Mucosa of rectum (tissue), 2 donors: ENCODE measurements at regions not wholly inside any gene's neighbourhood (a gene's known extent, or its start where the extent isn't known, plus 50 kb on each side); places are given as distances from the start of the nearest gene placed in this dataset.

Experiments
- H3K27ac ChIP-seq, 2 donors: one replicate each; pipeline ENCODE4 v1.7.0; 2013; ENCODE audit warnings: inconsistent platforms in 2 of 2, low read depth in 2 of 2, low read length in 2 of 2
- H3K27me3 ChIP-seq, 2 donors: one replicate each; pipeline ENCODE4 v1.7.0; 2013; ENCODE audit warnings: low read length in 2 of 2; ENCODE audit not compliant: control insufficient read depth in 2 of 2, insufficient read depth in 2 of 2
- H3K36me3 ChIP-seq, 2 donors: one replicate each; pipeline ENCODE4 v1.7.0; 2013; ENCODE audit warnings: low read length in 2 of 2; ENCODE audit not compliant: control insufficient read depth in 2 of 2, insufficient read depth in 2 of 2
- H3K4me1 ChIP-seq, 2 donors: one replicate each; pipeline ENCODE4 v1.7.0; 2013; ENCODE audit warnings: low read length in 2 of 2, mild to moderate bottlenecking in 1 of 2; ENCODE audit not compliant: control insufficient read depth in 2 of 2, insufficient read depth in 2 of 2
- H3K4me3 ChIP-seq, 2 donors: one replicate each; pipeline ENCODE4 v1.7.0; 2013; ENCODE audit warnings: low read length in 2 of 2
- H3K9ac ChIP-seq, 2 donors: one replicate each; pipeline ENCODE4 v1.7.0; 2013; ENCODE audit warnings: low read length in 2 of 2, low read depth in 1 of 2, mild to moderate bottlenecking in 1 of 2
- H3K9me3 ChIP-seq, 2 donors: one replicate each; pipeline ENCODE4 v1.7.0; 2013; ENCODE audit warnings: low read length in 2 of 2; ENCODE audit not compliant: control insufficient read depth in 2 of 2
- donor health status: healthy.
- donor health status: Normal muscosa, but diverticular disease.

GRCh38 chr6:126526547-126526946, 186.6 kb downstream of the CENPW start:
- no peaks in the 10 kb centered on the region for H3K9me3 ChIP-seq
- no peaks in the 10 kb centered on the region for H3K36me3 ChIP-seq
- no peak overlapping the region for H3K27ac ChIP-seq
- H3K9ac ChIP-seq, result no peak overlapping the region
- H3K27me3 ChIP-seq, result no peaks in the 10 kb centered on the region
- peaks cover 3 to 11% of the 10 kb centered on the region in 2 donors for H3K4me1 ChIP-seq
- no peak overlapping the region for H3K4me3 ChIP-seq

GRCh38 chr6:126526996-126527606, 187.2 kb downstream of the CENPW start:
- Histone ChIP-seq H3K4me1 (peaks cover 3 to 16% of the 10 kb centered on the region in 2 donors), H3K4me3 (no peak overlapping the region), H3K36me3 (no peaks in the 10 kb centered on the region)

DNA sequence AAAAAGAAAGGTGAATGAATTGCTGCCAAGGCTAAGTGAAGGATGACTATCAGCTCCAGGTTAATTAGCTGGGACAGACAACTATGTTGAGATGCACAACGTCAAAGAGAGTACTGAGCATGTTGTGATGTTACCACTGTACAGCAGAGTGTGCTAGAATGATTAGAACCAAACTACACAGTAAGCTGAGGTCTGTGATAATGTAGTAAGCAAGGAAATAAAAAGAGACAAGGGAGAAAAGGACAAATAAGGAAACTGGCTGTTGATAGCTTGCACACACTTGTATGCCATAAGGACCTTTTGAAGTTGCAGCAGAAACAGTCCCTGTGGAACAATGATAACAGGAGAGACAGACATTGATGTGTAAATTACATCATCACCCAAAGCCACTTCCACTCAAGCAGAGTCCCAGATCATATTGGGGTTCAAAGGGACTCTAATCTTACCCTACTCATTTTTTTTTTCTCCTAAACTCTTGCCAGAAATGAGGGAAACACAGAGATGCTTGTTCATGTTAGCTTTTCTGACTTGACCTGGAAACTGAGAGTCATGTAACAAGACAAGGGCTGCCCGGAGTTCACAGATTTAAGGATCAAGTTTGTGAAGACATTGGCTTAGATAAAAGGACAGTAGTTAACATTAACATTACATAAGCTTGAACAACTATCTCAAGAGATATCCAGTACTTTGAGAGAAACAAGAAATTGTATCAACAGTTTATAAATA, 189.9 kb downstream of the CENPW start:
- Histone ChIP-seq H3K4me1 (peaks cover 3 to 17% of the 10 kb centered on the region in 2 donors), H3K36me3 (no peaks in the 10 kb centered on the region), H3K9me3 (no peaks in the 10 kb centered on the region), H3K4me3 (no peak overlapping the region), H3K27me3 (no peaks in the 10 kb centered on the region), H3K27ac (no peak overlapping the region), H3K9ac (no peak overlapping the region)

More at GRCh38 chr6:126526996-126527606, 187.2 kb downstream of the CENPW start:
- Histone ChIP-seq H3K9me3 (no peaks in the 10 kb centered on the region), H3K9ac (no peak overlapping the region), H3K27me3 (no peaks in the 10 kb centered on the region), H3K27ac (no peak overlapping the region)

DNA sequence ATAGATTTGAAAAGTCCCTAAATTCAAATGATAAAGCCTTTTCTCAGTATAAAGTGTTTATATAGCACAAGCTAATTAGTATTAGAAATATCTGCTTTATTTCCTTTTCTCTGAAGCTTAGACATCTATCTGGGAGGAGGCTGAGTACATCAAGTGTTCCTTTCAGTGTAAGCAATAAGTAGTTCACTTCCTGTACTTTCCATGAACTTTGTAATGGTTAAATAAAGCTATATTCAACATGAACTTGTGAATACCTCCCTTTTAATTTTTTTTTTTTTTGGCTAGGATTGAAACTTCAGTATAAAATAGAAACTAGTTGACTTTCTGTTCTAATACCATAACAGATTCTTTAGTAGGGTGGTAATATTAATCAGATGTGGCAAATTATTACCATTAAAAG, 190.9 kb downstream of the CENPW start:
- Histone ChIP-seq H3K9ac (no peak overlapping the region), H3K27ac (peak overlapping the region; percentile 12 to 81), H3K27me3 (no peaks in the 10 kb centered on the region), H3K36me3 (no peaks in the 10 kb centered on the region), H3K4me3 (peak overlapping the region in 1 of 2 donors; percentile 21), H3K4me1 (peaks cover 3 to 17% of the 10 kb centered on the region in 2 donors), H3K9me3 (no peaks in the 10 kb centered on the region)

DNA sequence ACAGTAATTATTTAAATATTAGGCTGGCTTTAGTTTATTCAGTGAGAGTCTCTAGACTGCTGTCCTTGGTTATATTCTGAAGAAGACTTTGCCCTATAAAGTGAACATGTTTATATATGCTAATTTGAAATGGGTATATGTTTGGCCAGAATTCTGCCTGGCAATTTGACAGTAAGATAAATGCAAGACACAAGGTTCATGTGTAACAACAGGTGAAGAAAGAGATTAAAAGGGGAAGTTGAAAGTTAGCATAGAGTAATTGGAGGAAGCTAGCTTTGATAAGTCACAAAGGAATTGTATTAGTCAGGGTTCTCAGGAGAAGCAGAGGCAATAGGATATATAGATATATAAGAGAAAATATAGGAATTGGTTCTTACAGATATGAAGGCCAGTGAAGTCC, 191.4 kb downstream of the CENPW start:
- Histone ChIP-seq H3K36me3 (no peaks in the 10 kb centered on the region), H3K27ac (peak overlapping the region; percentile 46 to 81), H3K9ac (no peak overlapping the region), H3K4me1 (peaks cover 3 to 17% of the 10 kb centered on the region in 2 donors), H3K27me3 (no peaks in the 10 kb centered on the region), H3K9me3 (no peaks in the 10 kb centered on the region), H3K4me3 (peak overlapping the region in 1 of 2 donors; percentile 21)

DNA sequence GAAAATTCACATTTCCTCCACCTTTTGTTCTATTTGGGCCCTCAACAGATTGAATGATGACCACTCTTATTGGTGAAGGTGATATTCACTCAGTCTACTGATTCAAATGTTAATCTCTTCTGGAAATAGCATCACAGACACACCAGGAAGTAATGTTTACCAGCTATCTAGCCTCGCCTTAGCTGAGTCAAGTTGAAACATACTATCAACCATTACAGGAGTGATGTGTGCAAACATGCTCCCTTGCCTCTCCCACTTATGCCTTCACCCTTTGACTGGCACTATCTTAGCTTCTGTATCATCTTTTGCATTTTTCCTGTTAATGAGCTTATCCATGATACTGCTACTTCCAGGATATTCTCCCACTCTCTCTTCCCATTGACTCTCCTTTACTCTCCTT, 191.9 kb downstream of the CENPW start:
- Histone ChIP-seq H3K4me1 (peaks cover 3 to 17% of the 10 kb centered on the region in 2 donors), H3K27ac (peak overlapping the region; percentile 46 to 81), H3K9ac (no peak overlapping the region), H3K4me3 (peak overlapping the region in 1 of 2 donors; percentile 9), H3K27me3 (no peaks in the 10 kb centered on the region), H3K36me3 (no peaks in the 10 kb centered on the region), H3K9me3 (no peaks in the 10 kb centered on the region)

GRCh38 chr6:126534401-126534800, 194.5 kb downstream of the CENPW start:
- no peaks in the 10 kb centered on the region for H3K9me3 ChIP-seq

DNA sequence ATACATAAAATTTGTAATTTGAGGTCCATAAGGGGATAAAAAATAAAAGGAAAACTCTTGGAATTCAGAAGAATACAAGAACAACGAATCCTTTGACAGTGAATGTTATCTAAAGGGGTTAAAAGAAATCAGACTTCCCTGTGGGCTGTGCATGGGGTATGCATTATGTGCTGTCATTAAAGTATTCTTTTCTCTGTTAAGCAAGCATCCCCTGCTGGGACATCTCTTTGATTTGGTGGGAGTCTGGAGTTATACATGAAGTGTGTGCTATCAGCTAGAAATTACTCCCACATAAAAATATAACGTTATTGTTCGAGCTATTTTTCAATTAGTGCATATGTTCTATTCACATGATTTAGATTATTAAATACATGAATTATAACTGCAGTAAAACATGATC, 195.2 kb downstream of the CENPW start:
- no peaks in the 10 kb centered on the region for H3K9me3 ChIP-seq
- no peak overlapping the region for H3K27ac ChIP-seq
- peaks cover 3 to 17% of the 10 kb centered on the region in 2 donors for H3K4me1 ChIP-seq
- no peaks in the 10 kb centered on the region for H3K36me3 ChIP-seq
- no peak overlapping the region for H3K4me3 ChIP-seq
- H3K9ac ChIP-seq, result no peak overlapping the region
- no peaks in the 10 kb centered on the region for H3K27me3 ChIP-seq

More at GRCh38 chr6:126534401-126534800, 194.5 kb downstream of the CENPW start:
- Histone ChIP-seq H3K9ac (no peak overlapping the region), H3K27ac (no peak overlapping the region), H3K4me1 (peaks cover 3 to 17% of the 10 kb centered on the region in 2 donors), H3K27me3 (no peaks in the 10 kb centered on the region), H3K4me3 (no peak overlapping the region), H3K36me3 (no peaks in the 10 kb centered on the region)

DNA sequence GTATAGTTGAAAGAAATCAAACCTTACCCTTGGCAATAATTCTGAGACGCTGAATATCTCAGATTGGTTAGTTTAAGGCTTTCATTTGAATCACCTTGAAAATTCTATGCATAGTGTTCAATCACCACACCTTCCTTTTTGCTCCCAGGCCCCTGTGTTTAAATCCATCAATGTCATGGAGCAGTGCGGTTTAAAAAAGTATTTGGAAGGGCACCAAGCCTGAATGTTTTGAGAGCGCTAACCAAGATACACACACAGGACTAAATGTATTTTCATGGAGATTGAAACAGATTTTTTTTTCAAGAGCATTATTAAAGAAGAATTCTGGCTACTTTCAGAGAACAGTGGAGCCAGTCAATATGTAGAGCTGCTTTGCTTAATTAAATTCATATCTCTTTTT, 195.7 kb downstream of the CENPW start:
- Histone ChIP-seq H3K9me3 (no peaks in the 10 kb centered on the region), H3K27me3 (no peaks in the 10 kb centered on the region), H3K9ac (no peak overlapping the region), H3K36me3 (no peaks in the 10 kb centered on the region), H3K27ac (no peak overlapping the region), H3K4me1 (peaks cover 3 to 13% of the 10 kb centered on the region in 2 donors), H3K4me3 (no peak overlapping the region)

GRCh38 chr6:126537061-126537816, 197.3 kb downstream of the CENPW start:
- no peaks in the 10 kb centered on the region for H3K4me1 ChIP-seq
- H3K27me3 ChIP-seq, result no peaks in the 10 kb centered on the region
- H3K27ac ChIP-seq, result no peak overlapping the region
- H3K9ac ChIP-seq, result no peak overlapping the region
- no peaks in the 10 kb centered on the region for H3K36me3 ChIP-seq
- H3K9me3 ChIP-seq, result no peaks in the 10 kb centered on the region
- no peak overlapping the region for H3K4me3 ChIP-seq
